Neural crest cell (in vitro differentiated cells): ENCODE measurements at regions not wholly inside any gene's neighbourhood (a gene's known extent, or its start where the extent isn't known, plus 50 kb on each side); places are given as distances from the start of the nearest gene placed in this dataset.

Source experiments
- DNase-seq: peaks from one replicate; pipeline ENCODE4 v3.0.0; 2021; ENCODE audit warnings: low read depth, mixed read lengths, low spot score
- H3K27ac Mint-ChIP-seq: one replicate; pipeline ENCODE4 v1.8.0; 2021; ENCODE audit warnings: mild to moderate bottlenecking, mixed read lengths; ENCODE audit not compliant: unreplicated experiment
- H3K27me3 Mint-ChIP-seq: 2 replicates; pipeline ENCODE4 v1.8.0; 2021; ENCODE audit warnings: low read depth, mild to moderate bottlenecking, mixed read lengths
- H3K36me3 Mint-ChIP-seq: 2 replicates; pipeline ENCODE4 v1.8.0; 2021; ENCODE audit warnings: low read depth, mild to moderate bottlenecking, mixed read lengths
- H3K4me1 Mint-ChIP-seq: 2 replicates; pipeline ENCODE4 v1.8.0; 2021; ENCODE audit warnings: mixed read lengths
- H3K4me3 Mint-ChIP-seq: one replicate; pipeline ENCODE4 v1.8.0; 2021; ENCODE audit warnings: mild to moderate bottlenecking, mixed read lengths
- H3K9me3 Mint-ChIP-seq: 2 replicates; pipeline ENCODE4 v1.8.0; 2021; ENCODE audit warnings: mixed read lengths
- TF ChIP-seq, protein P1 (sequence below): fragments of 200-600 bp; sonication (generic); conservative IDR thresholded peaks from 2 replicates; pipeline ENCODE4 v1.5.0; 2021; ENCODE audit warnings: antibody characterized with exemption, mild to moderate bottlenecking

- Mint-ChIP-seq H3K27me3 (no peaks in the 10 kb centered on the region), H3K27ac (peak overlapping the region; percentile 52), H3K9me3 (no peaks in the 10 kb centered on the region), H3K4me3 (no peak overlapping the region), H3K4me1 (peaks cover 35% of the 10 kb centered on the region), H3K36me3 (no peaks in the 10 kb centered on the region)
- DNase-seq = no peak
- TF ChIP-seq, protein P1, sequence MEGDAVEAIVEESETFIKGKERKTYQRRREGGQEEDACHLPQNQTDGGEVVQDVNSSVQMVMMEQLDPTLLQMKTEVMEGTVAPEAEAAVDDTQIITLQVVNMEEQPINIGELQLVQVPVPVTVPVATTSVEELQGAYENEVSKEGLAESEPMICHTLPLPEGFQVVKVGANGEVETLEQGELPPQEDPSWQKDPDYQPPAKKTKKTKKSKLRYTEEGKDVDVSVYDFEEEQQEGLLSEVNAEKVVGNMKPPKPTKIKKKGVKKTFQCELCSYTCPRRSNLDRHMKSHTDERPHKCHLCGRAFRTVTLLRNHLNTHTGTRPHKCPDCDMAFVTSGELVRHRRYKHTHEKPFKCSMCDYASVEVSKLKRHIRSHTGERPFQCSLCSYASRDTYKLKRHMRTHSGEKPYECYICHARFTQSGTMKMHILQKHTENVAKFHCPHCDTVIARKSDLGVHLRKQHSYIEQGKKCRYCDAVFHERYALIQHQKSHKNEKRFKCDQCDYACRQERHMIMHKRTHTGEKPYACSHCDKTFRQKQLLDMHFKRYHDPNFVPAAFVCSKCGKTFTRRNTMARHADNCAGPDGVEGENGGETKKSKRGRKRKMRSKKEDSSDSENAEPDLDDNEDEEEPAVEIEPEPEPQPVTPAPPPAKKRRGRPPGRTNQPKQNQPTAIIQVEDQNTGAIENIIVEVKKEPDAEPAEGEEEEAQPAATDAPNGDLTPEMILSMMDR = no peak
These were observed 77.0 kb upstream of the CXADR start for GRCh38 chr21:17435565-17436543.

DNA sequence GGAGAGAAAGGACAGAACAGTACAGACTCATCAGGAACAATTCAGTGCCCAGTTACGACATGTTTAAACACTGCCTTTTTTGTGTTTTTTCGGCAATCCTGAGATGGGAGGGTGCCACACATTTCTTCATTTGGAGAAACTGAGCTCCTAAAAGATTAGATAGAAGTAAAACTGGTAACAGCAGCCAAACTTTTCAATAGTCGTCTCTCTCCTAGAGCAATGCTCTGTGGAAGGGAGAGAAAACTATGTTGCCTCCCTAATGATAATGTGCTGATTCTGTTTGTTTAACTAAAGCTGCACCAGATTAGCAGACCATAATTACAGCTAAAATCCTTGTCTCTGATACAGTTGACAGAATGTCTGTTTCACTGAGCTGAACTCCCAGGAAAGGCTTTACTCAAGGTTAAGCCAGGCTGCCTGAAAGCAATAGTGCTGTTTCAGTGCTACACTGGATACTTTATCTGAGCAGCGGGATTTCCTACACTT is 76.2 kb upstream of the CXADR start:
- no peak for DNase-seq
- Mint-ChIP-seq H3K4me3 (no peak overlapping the region), H3K27me3 (no peaks in the 10 kb centered on the region), H3K9me3 (no peaks in the 10 kb centered on the region), H3K27ac (peak overlapping the region; percentile 52), H3K36me3 (no peaks in the 10 kb centered on the region), H3K4me1 (peaks cover 43% of the 10 kb centered on the region)
- TF ChIP-seq, protein P1 = no peak

DNA sequence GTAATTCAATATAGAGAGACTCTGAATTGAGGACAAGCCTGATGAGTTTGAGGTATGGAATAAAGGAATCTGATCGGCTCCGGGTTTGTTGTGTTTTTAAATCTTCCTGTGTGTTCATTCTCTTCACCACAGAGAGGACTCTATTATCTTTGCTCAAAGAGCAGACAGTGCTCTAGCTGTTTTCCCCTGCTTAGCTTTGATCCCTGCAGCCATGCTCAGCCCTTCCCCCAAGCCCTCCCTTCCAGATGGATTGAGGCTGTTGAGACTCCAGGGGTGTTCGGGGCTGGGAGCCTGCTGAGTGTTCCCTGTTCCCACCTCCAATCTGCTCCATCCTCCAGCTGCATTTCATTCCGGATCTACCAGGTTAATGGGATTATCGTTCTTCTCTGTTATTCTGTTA is 74.2 kb upstream of the CXADR start:
- peak; percentile 18 for DNase-seq
- TF ChIP-seq, protein P1 = no peak
- peaks cover 62% of the 10 kb centered on the region for H3K4me1 Mint-ChIP-seq
- H3K4me3 Mint-ChIP-seq = peak overlapping the region; percentile 41
- no peaks in the 10 kb centered on the region for H3K27me3 Mint-ChIP-seq
- H3K27ac Mint-ChIP-seq = no peak overlapping the region
- no peaks in the 10 kb centered on the region for H3K36me3 Mint-ChIP-seq
- H3K9me3 Mint-ChIP-seq = no peaks in the 10 kb centered on the region

GRCh38 chr21:17440969-17441368 is 71.9 kb upstream of the CXADR start:
- H3K4me3 Mint-ChIP-seq = no peak overlapping the region
- no peak overlapping the region for H3K27ac Mint-ChIP-seq
- H3K4me1 Mint-ChIP-seq = peaks cover 64% of the 10 kb centered on the region
- TF ChIP-seq, protein P1 = no peak
- DNase-seq = no peak
- no peaks in the 10 kb centered on the region for H3K9me3 Mint-ChIP-seq
- H3K27me3 Mint-ChIP-seq = no peaks in the 10 kb centered on the region
- no peaks in the 10 kb centered on the region for H3K36me3 Mint-ChIP-seq

GRCh38 chr21:17441370-17441769 is 71.5 kb upstream of the CXADR start:
- H3K27me3 Mint-ChIP-seq = no peaks in the 10 kb centered on the region
- peaks cover 62% of the 10 kb centered on the region for H3K4me1 Mint-ChIP-seq
- DNase-seq = no peak
- no peaks in the 10 kb centered on the region for H3K9me3 Mint-ChIP-seq
- TF ChIP-seq, protein P1 = no peak
- no peak overlapping the region for H3K4me3 Mint-ChIP-seq
- H3K36me3 Mint-ChIP-seq = no peaks in the 10 kb centered on the region
- no peak overlapping the region for H3K27ac Mint-ChIP-seq
